K562 (cell line): ENCODE measurements at regions not wholly inside any gene's neighbourhood (a gene's known extent, or its start where the extent isn't known, plus 50 kb on each side); places are given as distances from the start of the nearest gene placed in this dataset.

Experiments
- ATAC-seq: fragments of 200-7000 bp; cut with Tn5 transposase; 3 replicates; pipeline ENCODE4 v1.9.1; 2020; ENCODE audit warnings: moderate library complexity
- BruUV-seq: library from RNA; stranded (reverse); fragments of 400-500 nt; replicated peaks from 2 replicates; lab custom pipeline; 2021; lab: Mats Ljungman, UMichigan
- CTCF ChIA-PET: fragments of 300-600 bp; formaldehyde crosslinking; extraction: SDS; loops from one replicate; lab custom pipeline; 2021; ENCODE audit warnings: low intra/inter-chr PET ratio; lab: Yijun Ruan, JAX
- POLR2A ChIA-PET: fragments of 300-600, 350-650 bp; sonication (Branson Sonifier 250); formaldehyde crosslinking; extraction: SDS; loops from one replicate; lab custom pipeline; 2021; ENCODE audit warnings: antibody characterized with exemption, inconsistent platforms; lab: Yijun Ruan, JAX
- DNase-seq, 4 experiments: peaks; one replicate each; pipeline versions ENCODE4 v3.0.0 to v3.0.0-alpha.2; 2011 to 2018; ENCODE audit warnings: low spot score in 3 of 4, mixed read lengths in 3 of 4; ENCODE audit errors: extremely low read depth in 1 of 4
- FAIRE-seq: peaks from 2 replicates; lab custom pipeline; 2011; peaks lifted over from hg19 to GRCh38; lab: Jason Lieb, UNC
- H2AFZ ChIP-seq: 2 replicates; pipeline ENCODE4 v1.6.0; 2011; ENCODE audit warnings: low read depth, low read length, control low read depth, inconsistent platforms
- H3K27ac ChIP-seq: fragments of 200-600 bp; 3 replicates; pipeline ENCODE4 v1.8.0; 2011; ENCODE audit warnings: low read depth, mild to moderate bottlenecking, control low read depth, inconsistent platforms, low read length, moderate library complexity, mixed read lengths; ENCODE audit errors: extremely low read depth
- H3K27me3 ChIP-seq, 2 experiments: fragments of 300-600 bp in 1 of 2; 2 replicates in 1 of 2; 3 replicates in 1 of 2; pipeline versions ENCODE4 v1.6.0 to v1.8.0; 2011; ENCODE audit warnings: inconsistent platforms in 2 of 2, low read length in 2 of 2, mild to moderate bottlenecking in 1 of 2, mixed read lengths in 1 of 2, moderate library complexity in 1 of 2; ENCODE audit not compliant: control insufficient read depth in 2 of 2, insufficient read depth in 2 of 2
- H3K36me3 ChIP-seq: fragments of 300-600 bp; 3 replicates; pipeline ENCODE4 v1.8.0; 2011; ENCODE audit warnings: mild to moderate bottlenecking, low read length, inconsistent platforms; ENCODE audit not compliant: control insufficient read depth, insufficient read depth
- H3K4me1 ChIP-seq, 2 experiments: fragments of 200-600 bp in 1 of 2; replicated peaks in 1 of 2; 2 replicates in 1 of 2; 3 replicates in 1 of 2; pipeline versions ENCODE4 v1.5.1 to v1.8.0; 2011; ENCODE audit warnings: inconsistent platforms in 2 of 2, low read length in 2 of 2, mild to moderate bottlenecking in 1 of 2, mixed read lengths in 1 of 2, moderate library complexity in 1 of 2; ENCODE audit not compliant: control insufficient read depth in 2 of 2, insufficient read depth in 2 of 2
- H3K4me2 ChIP-seq: 2 replicates; pipeline ENCODE4 v1.6.1; 2011; ENCODE audit warnings: low read length, control low read depth, inconsistent platforms, mixed read lengths; ENCODE audit not compliant: insufficient read depth
- H3K4me3 ChIP-seq: fragments of 200-600 bp; sonication (generic), shearing (Covaris generic); 2 replicates; pipeline ENCODE4 v1.5.1; 2016; ENCODE audit warnings: control low read depth, inconsistent platforms
- H3K79me2 ChIP-seq: fragments of 200-600 bp; 3 replicates; pipeline ENCODE4 v1.8.0; 2011; ENCODE audit warnings: low read length, inconsistent platforms; ENCODE audit not compliant: control insufficient read depth, insufficient read depth
- H3K9ac ChIP-seq, 2 experiments: 2 replicates each; pipeline versions ENCODE4 v1.6.0 to v1.6.1; 2011; ENCODE audit warnings: low read depth in 2 of 2, low read length in 2 of 2, control low read depth in 1 of 2, inconsistent platforms in 1 of 2, mild to moderate bottlenecking in 1 of 2, mixed read lengths in 1 of 2; ENCODE audit not compliant: insufficient read depth in 1 of 2
- H3K9me1 ChIP-seq: one replicate; pipeline ENCODE4 v1.6.0; 2011; ENCODE audit warnings: inconsistent platforms, mild to moderate bottlenecking, low read length, moderate library complexity; ENCODE audit not compliant: control insufficient read depth, insufficient read depth
- H3K9me3 ChIP-seq: replicated peaks from 2 replicates; pipeline ENCODE4 v1.5.1; 2011; ENCODE audit warnings: low read depth, low read length, inconsistent platforms; ENCODE audit not compliant: control insufficient read depth, insufficient read depth
- H4K20me1 ChIP-seq: replicated peaks from 2 replicates; pipeline ENCODE4 v1.6.1; 2011; ENCODE audit warnings: low read length, inconsistent platforms, mixed read lengths; ENCODE audit not compliant: control insufficient read depth, insufficient read depth
- FIP1L1 ChIP-seq: fragments of 200-400 bp; formaldehyde crosslinking; IDR thresholded peaks from 2 replicates; pipeline ENCODE4 v1.6.1; 2018; ENCODE audit warnings: mild to moderate bottlenecking, low read depth, low read length; ENCODE audit not compliant: poor library complexity, severe bottlenecking
- FOSL1 ChIP-seq: fragments of 200-800 bp; sonication (Bioruptor generic); conservative IDR thresholded peaks from 2 replicates; pipeline ENCODE4 v1.6.1; 2016; ENCODE audit warnings: missing genetic modification characterization, missing compliant biosample characterization
- GTF2E2 ChIP-seq: fragments of 200-800 bp; sonication (Bioruptor generic); IDR thresholded peaks from 2 replicates; pipeline ENCODE4 v1.6.1; 2016; ENCODE audit warnings: missing genetic modification characterization, missing compliant biosample characterization
- HNRNPLL ChIP-seq: fragments of 200-400 bp; formaldehyde crosslinking; IDR thresholded peaks from 2 replicates; pipeline ENCODE4 v1.6.1; 2017; ENCODE audit warnings: low read length, low read depth, mild to moderate bottlenecking; ENCODE audit not compliant: poor library complexity, severe bottlenecking
- ILK ChIP-seq: fragments of 450-650 bp; IDR thresholded peaks from 2 replicates; pipeline ENCODE4 v1.6.1; 2016; ENCODE audit warnings: missing genetic modification characterization, low read depth, mild to moderate bottlenecking, missing compliant biosample characterization, moderate library complexity, borderline replicate concordance
- MXI1 ChIP-seq: IDR thresholded peaks from 2 replicates; pipeline ENCODE4 v1.6.1; 2011; ENCODE audit warnings: low read depth, mild to moderate bottlenecking, improper control_type of control experiment, low read length
- NCOA2 ChIP-seq, 2 experiments: fragments of 450-650 bp; IDR thresholded peaks; 2 replicates each; pipeline ENCODE4 v1.6.1; 2018; ENCODE audit warnings: mild to moderate bottlenecking in 2 of 2, moderate library complexity in 1 of 2; ENCODE audit not compliant: partially characterized antibody in 2 of 2
- ZNF668 ChIP-seq: fragments of 250-450 bp; sonication (Bioruptor Pico); IDR thresholded peaks from 2 replicates; pipeline ENCODE4 v1.8.0; 2022; ENCODE audit warnings: mild to moderate bottlenecking, inconsistent platforms
- WGBS: fragments of 100-300 bp; shearing (Covaris generic); methylation state at CpG from one replicate; pipeline ENCODE4 v1.1.6; 2016; ENCODE audit warnings: low coverage, mixed read lengths; ENCODE audit not compliant: insufficient coverage; ENCODE audit errors: missing lambda C conversion rate; 5-methylcytosine and 5-hydroxymethylcytosine counted together
- in situ Hi-C: fragments of 300-500 bp; cut with MboI; formaldehyde crosslinking; loops from 4 replicates; pipeline ENCODE4 v1.15.0; 2018; ENCODE audit warnings: inconsistent platforms, mixed read lengths
- intact Hi-C: fragments of 100-400 bp; cut with micrococcal nuclease; formaldehyde crosslinking; loops from 2 replicates; pipeline ENCODE4 v1.14.2; 2022
- TF ChIP-seq, protein P1 (sequence below), 2 experiments: fragments of 450-650 bp; IDR thresholded peaks; 2 replicates each; pipeline ENCODE4 v1.6.1; 2018; ENCODE audit warnings: mild to moderate bottlenecking in 2 of 2, low read depth in 1 of 2; ENCODE audit not compliant: partially characterized antibody in 2 of 2

DNA sequence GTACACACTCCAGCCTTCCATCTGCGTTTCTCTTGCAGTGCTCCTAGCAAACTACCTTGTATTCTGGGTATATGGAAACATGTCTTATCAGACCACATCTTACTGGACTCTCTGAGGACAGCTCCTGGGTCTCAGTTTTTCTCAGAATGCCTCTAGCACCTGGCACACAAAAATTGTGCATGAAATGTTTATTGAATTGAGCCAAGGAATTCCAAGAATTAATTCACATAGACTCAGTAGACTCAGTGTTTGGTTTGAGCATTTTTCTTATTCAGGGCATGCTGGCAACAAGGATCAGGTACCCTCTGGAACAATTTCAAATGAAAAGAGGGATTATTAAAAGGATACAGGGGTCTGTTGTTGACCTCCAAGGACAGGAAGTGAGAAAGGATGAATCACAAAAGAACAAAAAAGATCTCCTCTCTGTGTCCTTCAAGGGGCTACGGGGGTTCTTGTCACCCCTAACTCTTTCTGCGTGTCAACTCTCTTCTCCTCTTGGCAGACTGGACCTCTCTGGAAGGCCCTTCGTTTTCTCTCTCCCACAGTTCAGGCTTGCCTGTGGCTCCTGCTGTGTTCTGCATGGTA, 270.0 kb upstream of the HES1 start:
- Histone ChIP-seq H3K9ac (no peak overlapping the region), H3K79me2 (no peaks in the 10 kb centered on the region), H3K4me2 (no peak overlapping the region), H3K36me3 (no peaks in the 10 kb centered on the region), H3K9me1 (no peaks in the 10 kb centered on the region), H3K27me3 (no peaks in the 10 kb centered on the region), H3K27ac (no peak overlapping the region), H4K20me1 (no peaks in the 10 kb centered on the region), H3K4me3 (no peak overlapping the region), H2AFZ (peak overlapping the region; percentile 3; the same call in 1 of the 2 replicates), H3K9me3 (no peaks in the 10 kb centered on the region), H3K4me1 (peaks cover 14 to 20% of the 10 kb centered on the region in 2 experiments; a peak in 4 of 5 replicates)
- TF ChIP-seq FIP1L1 = no peak
- TF ChIP-seq FOSL1 = 0 out of 2 replicates have a peak, but pooled peaks have one; percentile 26
- POLR2A ChIA-PET = interaction anchor here (1.0 kb wide), 2 partner anchors 13 to 15 kb away, joined by 3 read pairs; no protein-coding TSS in a partner anchor
- no peak for DNase-seq
- FAIRE-seq = peak; percentile 32
- BruUV-seq = no TSS peak
- in situ Hi-C loops = no loop called here
- CTCF ChIA-PET = no interaction called here
- 0 out of 3 replicates have a peak, but pooled peaks have one; percentile 10 for ATAC-seq
- WGBS = 40% methylated on average over 3 of the region's 4 CpGs
- intact Hi-C loops = no loop called here

DNA sequence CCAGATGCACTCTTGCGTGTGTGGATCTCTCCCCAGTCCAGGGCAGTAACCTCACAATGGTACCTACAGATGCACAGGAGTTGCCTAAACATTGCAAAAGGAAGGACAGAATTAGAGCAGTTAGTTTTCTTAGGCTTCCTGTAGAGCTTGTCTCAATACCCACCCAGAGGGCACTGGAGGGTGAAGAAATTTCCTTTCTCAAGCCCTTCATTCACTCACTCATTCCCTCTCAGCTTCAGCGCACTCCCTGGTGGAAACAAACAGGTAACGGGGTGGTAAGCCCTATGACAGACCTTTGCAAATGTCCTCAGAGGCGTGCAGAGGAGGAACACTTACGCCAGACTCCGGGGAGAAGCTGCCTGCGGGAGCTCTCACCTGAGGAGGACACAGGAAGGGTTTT, 267.4 kb upstream of the HES1 start:
- no TSS peak for BruUV-seq
- no peak overlapping the region for H3K27ac ChIP-seq
- no peaks in the 10 kb centered on the region for H3K9me1 ChIP-seq
- DNase-seq (no peak), FAIRE-seq (no peak), ATAC-seq (no peak)
- no peak overlapping the region for H3K4me2 ChIP-seq
- H3K79me2 ChIP-seq = no peaks in the 10 kb centered on the region
- no peak overlapping the region for H3K4me3 ChIP-seq
- no peak overlapping the region for H2AFZ ChIP-seq
- H3K36me3 ChIP-seq = no peaks in the 10 kb centered on the region
- POLR2A ChIA-PET = interaction anchor here (0.5 to 1.2 kb wide), 2 partner anchors 10 to 221 kb away, joined by 3 read pairs; no protein-coding TSS in a partner anchor
- no peaks in the 10 kb centered on the region for H3K27me3 ChIP-seq
- CTCF ChIA-PET = no interaction called here
- no peak overlapping the region for H3K9ac ChIP-seq
- peaks cover 14 to 18% of the 10 kb centered on the region in 2 experiments; a peak in 4 of 5 replicates for H3K4me1 ChIP-seq
- in situ Hi-C loops (no loop called here), intact Hi-C loops (no loop called here)
- H4K20me1 ChIP-seq = no peaks in the 10 kb centered on the region
- no peaks in the 10 kb centered on the region for H3K9me3 ChIP-seq
- WGBS = 78% methylated on average over 7 of the region's 7 CpGs
- TF ChIP-seq GTF2E2 (tag) = no peak
- TF ChIP-seq MXI1 = no peak
- no peak for TF ChIP-seq ZNF668
- TF ChIP-seq NCOA2 (IDR thresholded peaks at IDR 0.05; ENCODE audit: partially characterized antibody in 2 of 2) = no peak
- no peak for TF ChIP-seq ILK (tag)
- TF ChIP-seq, protein P1, sequence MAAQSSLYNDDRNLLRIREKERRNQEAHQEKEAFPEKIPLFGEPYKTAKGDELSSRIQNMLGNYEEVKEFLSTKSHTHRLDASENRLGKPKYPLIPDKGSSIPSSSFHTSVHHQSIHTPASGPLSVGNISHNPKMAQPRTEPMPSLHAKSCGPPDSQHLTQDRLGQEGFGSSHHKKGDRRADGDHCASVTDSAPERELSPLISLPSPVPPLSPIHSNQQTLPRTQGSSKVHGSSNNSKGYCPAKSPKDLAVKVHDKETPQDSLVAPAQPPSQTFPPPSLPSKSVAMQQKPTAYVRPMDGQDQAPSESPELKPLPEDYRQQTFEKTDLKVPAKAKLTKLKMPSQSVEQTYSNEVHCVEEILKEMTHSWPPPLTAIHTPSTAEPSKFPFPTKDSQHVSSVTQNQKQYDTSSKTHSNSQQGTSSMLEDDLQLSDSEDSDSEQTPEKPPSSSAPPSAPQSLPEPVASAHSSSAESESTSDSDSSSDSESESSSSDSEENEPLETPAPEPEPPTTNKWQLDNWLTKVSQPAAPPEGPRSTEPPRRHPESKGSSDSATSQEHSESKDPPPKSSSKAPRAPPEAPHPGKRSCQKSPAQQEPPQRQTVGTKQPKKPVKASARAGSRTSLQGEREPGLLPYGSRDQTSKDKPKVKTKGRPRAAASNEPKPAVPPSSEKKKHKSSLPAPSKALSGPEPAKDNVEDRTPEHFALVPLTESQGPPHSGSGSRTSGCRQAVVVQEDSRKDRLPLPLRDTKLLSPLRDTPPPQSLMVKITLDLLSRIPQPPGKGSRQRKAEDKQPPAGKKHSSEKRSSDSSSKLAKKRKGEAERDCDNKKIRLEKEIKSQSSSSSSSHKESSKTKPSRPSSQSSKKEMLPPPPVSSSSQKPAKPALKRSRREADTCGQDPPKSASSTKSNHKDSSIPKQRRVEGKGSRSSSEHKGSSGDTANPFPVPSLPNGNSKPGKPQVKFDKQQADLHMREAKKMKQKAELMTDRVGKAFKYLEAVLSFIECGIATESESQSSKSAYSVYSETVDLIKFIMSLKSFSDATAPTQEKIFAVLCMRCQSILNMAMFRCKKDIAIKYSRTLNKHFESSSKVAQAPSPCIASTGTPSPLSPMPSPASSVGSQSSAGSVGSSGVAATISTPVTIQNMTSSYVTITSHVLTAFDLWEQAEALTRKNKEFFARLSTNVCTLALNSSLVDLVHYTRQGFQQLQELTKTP (IDR thresholded peaks at IDR 0.05; ENCODE audit: low read depth in 1 of 2, partially characterized antibody in 2 of 2) = no peak
- no peak for TF ChIP-seq HNRNPLL
